Activated CD4-positive, alpha-beta T cell treated with anti-CD3 and anti-CD28 coated beads, Interleukin-2, Interleukin-6, amounts not matched to agents 100 ng/mL and 50 ng/mL, durations not matched to agents 16 hours and 8 hours (primary cell): ENCODE measurements at regions not wholly inside any gene's neighbourhood (a gene's known extent, or its start where the extent isn't known, plus 50 kb on each side); places are given as distances from the start of the nearest gene placed in this dataset.
A peak's percentile ranks its signal among the peaks of the same experiment; 100 is the strongest.
"Not testable (repeated sequence)": the region's sequence is repeated elsewhere in the genome, so short reads cannot be mapped to it uniquely, and the experiment has no call there.

ENCODE experiments used
- DNase-seq: peaks from one replicate; pipeline ENCODE4 v3.0.0-alpha.2; 2020

DNA sequence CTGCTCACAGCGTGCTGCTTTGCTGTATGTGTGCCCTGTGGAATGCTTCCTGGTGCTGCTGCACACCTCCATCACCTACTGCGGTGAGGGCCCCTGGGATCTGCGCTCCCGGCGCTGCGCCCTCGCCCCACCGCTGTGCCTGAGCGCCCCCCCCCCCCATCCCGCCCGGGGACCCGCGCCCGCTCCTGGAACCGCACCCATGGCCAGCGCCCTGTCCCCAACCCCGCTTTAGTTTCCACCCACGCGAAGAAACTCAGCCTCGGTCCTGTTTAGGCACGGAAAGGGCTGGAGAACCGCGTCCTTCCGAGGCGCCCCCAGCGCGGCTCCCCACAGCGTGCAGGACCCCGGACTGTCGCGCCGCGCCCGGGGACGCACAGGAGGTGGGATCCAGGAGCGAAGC lies 265.5 kb downstream of the POTEB3 start:
- not testable (repeated sequence) for DNase-seq

- DNase-seq, result not testable (repeated sequence)
These were observed 285.3 kb upstream of the POTEB2 start for GRCh38 chr15:21151203-21151966.

- DNase-seq, result not testable (repeated sequence)
These were observed 282.0 kb upstream of the POTEB2 start for GRCh38 chr15:21148136-21148535.

- DNase-seq, result not testable (repeated sequence)
These were observed 267.8 kb upstream of the POTEB2 start for GRCh38 chr15:21133893-21134292.

DNA sequence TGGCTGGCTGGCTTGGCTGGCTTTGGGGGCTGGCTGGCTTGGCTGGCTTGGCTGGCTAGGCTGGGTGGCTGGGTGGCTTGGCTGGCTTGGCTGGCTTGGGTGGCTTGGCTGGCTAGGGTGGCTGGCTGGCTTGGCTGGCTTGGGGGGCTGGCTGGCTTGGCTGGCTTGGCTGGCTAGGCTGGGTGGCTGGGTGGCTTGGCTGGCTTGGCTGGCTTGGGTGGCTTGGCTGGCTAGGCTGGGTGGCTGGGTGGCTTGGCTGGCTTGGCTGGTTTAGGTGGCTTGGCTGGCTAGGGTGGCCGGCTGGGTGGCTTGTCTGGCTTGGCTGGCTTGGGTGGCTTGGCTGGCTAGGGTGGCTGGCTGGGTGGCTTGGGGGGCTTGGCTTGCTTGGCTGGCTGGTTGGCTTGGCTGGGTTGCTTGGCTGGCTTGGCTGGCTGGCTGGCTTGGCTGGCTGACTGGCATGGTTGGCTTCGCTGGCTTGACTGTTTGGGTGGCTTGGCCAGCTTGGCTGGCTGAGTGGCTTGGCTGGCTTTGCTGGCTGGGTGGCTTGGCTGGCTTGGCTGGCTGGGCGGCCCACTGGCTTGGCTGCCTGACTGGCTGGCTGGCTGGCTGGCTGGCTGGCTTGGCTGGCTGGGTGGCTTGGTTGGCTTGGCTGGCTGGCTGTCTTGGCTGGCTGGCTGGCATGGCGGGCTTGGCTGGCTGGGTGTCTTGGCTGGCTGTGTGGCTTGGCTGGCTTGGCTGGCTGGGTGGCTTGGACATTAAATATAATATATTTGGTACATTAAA lies 246.3 kb upstream of the POTEB2 start:
- DNase-seq, result not testable (repeated sequence)

DNA sequence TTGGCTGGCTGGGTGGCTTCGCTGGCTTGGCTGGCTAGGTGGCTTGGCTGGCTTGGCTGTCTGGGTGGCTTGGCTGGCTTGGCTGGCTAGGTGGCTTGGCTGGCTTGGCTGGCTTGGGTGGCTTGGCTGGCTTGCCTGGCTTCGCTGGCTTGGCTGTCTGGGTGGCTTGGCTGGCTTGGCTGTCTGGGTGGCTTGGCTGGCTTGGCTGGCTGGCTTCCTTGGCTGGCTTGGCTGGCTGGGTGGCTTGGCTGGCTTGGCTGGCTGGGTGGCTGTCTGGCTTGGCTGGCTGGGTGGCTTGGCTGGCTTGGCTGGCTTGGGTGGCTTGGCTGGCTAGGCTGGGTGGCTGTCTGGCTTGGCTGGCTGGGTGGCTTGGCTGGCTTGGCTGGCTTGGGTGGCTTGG lies 245.7 kb upstream of the POTEB2 start:
- DNase-seq, result not testable (repeated sequence)

DNA sequence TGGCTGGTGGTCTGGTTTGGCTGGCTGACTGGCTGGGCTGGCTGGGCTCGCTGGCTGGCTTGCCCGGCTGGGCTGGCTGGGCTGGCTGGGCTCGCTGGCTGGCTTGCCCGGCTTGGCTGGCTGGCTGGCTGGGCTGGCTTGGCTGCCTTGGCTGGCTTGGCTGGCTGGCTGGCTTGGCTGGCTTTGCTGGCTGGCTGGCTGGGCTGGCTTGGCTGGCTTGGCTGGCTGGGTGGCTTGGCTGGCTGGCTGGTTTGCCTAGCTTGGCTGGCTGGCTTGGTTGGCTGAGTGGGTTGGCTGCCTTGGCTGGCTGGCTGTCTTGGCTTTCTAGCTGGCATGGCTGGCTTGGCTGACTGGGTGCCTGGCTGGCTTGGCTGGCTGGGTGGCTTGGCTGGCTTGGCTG lies 245.1 kb upstream of the POTEB2 start:
- DNase-seq, result not testable (repeated sequence)

DNA sequence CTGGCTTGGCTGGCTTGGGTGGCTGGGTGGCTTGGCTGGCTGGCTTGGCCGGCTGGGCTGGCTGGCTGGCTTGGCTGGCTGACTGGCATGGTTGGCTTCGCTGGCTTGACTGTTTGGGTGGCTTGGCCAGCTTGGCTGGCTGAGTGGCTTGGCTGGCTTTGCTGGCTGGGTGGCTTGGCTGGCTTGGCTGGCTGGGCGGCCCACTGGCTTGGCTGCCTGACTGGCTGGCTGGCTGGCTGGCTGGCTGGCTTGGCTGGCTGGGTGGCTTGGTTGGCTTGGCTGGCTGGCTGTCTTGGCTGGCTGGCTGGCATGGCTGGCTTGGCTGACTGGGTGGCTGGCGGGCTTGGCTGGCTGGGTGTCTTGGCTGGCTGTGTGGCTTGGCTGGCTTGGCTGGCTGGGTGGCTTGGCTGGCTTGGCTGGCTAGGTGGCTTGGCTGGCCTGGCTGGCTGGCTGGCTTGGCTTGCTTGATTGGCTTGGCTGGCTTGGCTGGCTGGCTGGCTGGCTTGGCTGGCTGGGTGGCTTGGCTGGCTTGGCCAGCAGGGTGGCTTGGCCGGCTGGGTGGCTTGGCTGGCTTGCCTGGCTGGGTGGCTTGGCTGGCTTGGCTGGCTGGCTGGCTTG lies 244.2 kb upstream of the POTEB2 start:
- peak; percentile 17 for DNase-seq

DNA sequence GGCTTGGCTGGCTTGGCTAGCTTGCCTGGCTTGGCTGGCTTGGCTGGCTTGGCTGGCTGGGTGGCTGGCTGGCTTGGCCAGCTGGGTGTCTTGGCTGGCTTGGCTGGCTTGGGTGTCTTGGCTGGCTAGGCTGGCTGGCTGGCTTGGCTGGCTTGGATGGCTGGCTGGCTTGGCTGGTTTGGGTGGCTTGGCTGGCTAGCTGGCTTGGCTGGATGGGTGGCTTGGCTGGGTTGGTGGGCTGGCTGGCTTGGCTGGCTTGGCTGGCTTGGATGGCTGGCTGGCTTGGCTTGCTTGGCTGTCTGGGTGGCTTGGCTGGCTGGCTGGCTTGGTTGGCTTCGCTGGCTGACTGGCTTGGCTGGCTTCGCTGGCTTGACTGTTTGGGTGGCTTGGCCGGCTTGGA lies 242.3 kb upstream of the POTEB2 start:
- not testable (repeated sequence) for DNase-seq

DNA sequence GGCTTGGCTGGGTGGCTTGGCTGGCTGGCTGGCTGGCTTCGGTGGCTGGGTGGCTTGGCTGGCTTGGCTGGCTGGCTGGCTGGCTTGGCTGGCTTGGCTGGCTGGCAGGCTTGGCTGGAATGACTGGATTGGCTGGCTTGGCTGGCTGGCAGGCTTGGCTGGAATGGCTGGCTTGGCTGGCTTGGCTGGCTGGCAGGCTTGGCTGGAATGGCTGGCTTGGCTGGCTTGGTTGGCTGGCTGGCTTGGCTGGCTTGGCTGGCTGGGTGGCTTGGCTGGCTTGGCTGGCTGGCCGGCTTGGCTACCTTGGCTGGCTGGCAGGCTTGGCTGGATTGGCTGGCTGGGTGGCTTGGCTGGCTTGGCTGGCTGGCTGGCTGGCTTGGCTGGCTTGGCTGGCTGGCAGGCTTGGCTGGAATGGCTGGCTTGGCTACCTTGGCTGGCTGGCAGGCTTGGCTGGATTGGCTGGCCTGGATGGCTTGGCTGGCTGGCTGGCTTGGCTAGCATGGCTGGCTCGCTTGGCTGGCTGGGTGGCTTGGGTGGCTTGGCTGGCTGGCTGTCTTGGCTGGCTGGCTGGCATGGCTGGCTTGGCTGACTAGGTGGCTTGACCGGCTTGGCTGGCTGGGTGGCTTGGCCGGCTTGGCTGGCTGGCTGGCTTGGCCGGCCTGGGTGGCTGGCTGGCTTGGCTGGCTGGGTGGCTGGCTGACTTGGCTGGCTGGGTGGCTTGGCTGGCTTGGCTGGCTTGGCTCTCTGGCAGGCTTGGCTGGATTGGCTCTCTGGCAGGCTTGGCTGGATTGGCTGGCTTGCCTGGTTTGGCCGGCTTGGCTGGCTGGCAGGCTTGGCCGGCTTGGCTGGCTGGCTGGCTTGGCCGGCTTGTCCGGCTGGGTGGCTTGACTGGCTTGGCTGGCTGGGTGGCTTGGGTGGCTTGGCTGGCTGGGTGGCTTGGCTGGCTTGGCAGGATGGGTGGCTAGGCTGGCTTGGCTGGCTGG lies 241.6 kb upstream of the POTEB2 start:
- DNase-seq, result peak; percentile 11

DNA sequence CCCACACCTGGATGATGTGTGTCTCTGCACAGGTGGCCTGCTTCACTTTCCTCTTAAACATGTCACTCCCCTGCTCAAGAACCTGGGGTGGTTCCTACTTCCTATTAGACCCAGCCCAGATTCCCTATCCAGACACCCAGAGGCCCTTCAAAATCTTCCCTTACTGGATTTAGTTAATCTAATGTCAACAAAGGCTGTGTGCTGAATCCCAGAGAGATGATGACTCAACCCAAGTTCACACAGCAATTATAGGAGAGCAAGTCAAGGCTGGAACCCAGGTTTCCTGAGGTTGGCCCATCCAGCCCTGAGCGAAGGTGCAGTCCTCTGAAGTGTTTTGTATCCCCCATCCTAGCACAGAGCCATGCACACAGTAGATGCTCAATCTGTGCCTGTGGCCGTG lies 230.5 kb upstream of the POTEB2 start:
- DNase-seq, result not testable (repeated sequence)

DNA sequence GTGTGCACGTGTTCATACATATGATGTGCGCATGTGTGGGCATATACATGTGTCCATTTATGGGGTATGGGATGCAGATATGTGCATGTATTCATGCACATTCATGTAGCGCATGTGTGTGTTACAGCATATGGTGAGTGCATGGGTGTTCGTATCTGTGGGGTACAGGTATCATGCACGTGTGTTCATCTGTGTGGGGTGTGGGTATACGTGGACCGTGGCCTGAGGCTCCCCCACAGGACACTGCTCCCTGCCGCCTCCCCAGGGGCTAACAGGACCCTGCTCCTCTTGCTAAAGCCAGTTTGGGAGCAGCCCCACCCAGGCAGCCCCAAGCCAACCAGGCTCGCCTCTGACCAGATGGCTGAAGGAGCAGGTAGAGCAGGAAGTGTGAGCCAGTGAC lies 213.4 kb upstream of the POTEB2 start:
- DNase-seq, result not testable (repeated sequence)

DNA sequence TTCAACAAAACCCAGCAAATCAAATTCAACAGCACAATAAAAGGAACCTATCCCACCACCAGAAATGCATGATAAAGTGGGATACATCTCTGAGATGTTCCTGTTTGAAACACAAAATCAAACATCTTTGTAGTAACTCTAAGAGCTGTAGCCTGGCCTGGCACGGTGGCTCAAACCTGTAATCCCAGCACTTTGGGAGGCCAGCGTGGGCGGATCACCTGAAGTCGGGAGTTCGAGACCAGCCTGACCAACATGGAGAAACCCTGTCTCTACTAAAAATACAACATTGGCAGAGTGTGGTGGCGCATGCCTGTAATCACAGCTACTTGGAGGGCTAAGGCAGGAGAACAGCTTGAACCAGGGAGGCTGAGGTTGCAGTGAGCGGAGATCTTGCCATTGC lies 202.8 kb upstream of the POTEB2 start:
- DNase-seq, result not testable (repeated sequence)

DNA sequence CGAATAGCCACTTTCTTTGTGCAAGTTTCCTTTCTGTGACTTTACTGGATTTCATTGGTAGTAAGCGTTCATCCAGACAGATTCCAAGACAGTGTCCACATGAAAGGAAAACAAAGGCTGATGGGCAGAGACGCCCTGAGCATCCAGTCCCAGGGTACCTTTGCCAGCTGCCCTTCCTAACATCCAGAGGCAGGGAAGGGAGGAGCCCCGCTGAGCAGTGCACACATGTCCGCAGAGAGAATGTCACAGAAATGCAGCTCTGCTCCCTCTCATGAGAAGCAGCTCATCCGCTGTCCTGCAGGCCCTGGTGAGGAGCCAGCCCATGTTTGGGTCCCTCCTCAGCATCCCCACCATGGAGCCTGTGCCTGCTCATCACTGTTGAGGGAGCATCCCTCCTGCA lies 197.4 kb upstream of the POTEB2 start:
- DNase-seq, result not testable (repeated sequence)

DNA sequence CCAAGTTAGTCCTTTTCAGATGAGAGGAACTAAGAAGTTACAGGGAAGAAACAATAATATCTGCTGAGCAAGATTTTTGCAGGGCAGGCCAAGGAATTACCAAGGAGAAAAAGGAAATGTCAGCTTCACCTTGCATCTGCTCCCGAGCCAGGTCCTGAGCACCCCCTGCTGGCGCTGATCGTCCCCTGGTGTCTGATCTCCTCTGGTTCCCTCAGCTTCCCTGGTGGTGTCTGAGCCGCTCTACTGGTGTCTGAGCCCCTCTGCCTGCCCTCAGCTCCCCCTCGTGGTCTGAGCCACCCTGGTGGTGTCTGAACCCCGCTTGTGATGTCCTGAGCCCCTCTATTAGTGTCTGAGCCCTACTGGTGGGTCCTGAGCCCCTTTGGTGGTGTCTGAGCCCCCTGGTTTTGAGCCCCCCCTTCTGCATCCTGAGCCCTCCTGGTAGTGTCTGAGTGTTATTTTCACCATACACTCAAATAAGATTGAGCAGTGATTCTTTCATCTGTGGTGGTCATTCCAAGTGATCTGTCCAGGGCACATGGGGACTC lies 196.6 kb upstream of the POTEB2 start:
- not testable (repeated sequence) for DNase-seq

- not testable (repeated sequence) for DNase-seq
These were observed 185.8 kb upstream of the POTEB2 start for GRCh38 chr15:21051866-21052265.

- DNase-seq, result not testable (repeated sequence)
These were observed 165.6 kb upstream of the POTEB2 start for GRCh38 chr15:21031703-21032102.

- DNase-seq, result not testable (repeated sequence)
These were observed 162.9 kb upstream of the POTEB2 start for GRCh38 chr15:21029001-21029400.

DNA sequence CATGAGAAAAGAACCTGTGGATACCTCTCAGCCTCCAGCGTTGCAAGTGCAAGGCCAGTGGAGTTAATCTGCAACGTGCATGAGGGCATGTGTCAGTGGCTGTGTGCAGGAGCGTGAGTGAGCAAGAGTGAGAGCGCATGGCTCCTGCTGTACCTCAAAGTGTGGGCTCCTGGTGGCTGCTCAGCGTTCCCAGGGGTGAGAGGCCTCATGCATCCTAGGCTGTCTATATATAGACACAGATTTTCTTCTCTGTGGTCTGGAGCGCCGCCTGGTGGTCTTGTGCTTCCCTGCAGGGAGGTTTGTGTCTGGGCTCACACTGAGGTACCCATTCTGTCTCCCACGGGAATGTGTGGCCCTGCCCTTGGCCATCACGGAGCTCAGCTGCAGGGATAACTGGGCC lies 161.8 kb upstream of the POTEB2 start:
- not testable (repeated sequence) for DNase-seq

GRCh38 chr15:21026848-21027247 lies 160.7 kb upstream of the POTEB2 start:
- DNase-seq, result not testable (repeated sequence)

DNA sequence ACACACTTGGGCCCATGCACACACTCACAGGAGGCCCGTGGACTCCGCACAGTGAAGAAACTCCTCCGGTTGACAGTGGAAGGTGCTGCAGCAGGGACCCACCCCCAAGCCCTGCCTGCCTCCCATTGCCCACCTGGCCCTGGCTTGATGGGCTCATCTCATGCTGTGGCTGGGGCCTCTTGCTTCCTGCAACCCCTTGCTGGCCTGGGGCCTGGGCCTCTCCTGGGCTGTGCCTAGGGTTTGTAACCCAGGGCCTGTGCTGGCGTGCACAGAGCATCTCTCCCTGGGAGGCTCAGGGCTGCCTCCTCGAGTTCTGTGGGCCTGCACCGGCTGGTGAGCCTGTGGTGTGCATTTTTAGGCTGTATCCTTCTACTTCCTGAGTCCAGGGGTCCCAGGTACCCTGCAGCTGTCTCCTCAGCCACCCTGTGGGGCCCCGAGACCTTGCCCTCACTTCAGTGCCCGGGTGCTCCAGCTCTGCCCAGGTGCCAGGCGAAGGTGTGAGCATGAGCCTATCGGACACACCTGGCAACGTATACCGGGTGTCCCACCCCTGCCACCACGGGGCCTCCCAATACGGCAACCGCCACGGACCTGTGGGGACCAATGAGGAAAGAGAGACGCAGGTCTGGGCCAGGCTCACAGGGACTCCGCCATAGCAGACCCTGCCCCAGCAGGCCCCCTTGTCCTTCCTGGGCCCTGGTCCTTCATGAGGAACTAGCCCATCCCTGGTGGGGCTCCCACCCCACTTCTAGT lies 158.3 kb upstream of the POTEB2 start:
- DNase-seq, result not testable (repeated sequence)
